Mesodermal cell (in vitro differentiated cells): ENCODE measurements at regions not wholly inside any gene's neighbourhood (a gene's known extent, or its start where the extent isn't known, plus 50 kb on each side); places are given as distances from the start of the nearest gene placed in this dataset.
"Not testable (repeated sequence)": the region's sequence is repeated elsewhere in the genome, so short reads cannot be mapped to it uniquely, and the experiment has no call there.

Source experiments
- H3K27ac ChIP-seq: 2 replicates; pipeline ENCODE4 v1.7.0; 2013; ENCODE audit warnings: mild to moderate bottlenecking, low read depth, low read length, moderate library complexity; ENCODE audit not compliant: severe bottlenecking
- H3K36me3 ChIP-seq: 2 replicates; pipeline ENCODE4 v1.7.1; 2013; ENCODE audit warnings: mild to moderate bottlenecking, low read length, moderate library complexity; ENCODE audit not compliant: control insufficient read depth, insufficient read depth
- H3K4me1 ChIP-seq: one replicate; pipeline ENCODE4 v1.7.1; 2013; ENCODE audit warnings: mild to moderate bottlenecking, low read length; ENCODE audit not compliant: insufficient read depth, control insufficient read depth, poor library complexity, severe bottlenecking
- H3K4me3 ChIP-seq: 2 replicates; pipeline ENCODE4 v1.7.0; 2013; ENCODE audit warnings: low read length, control low read depth, mild to moderate bottlenecking; ENCODE audit not compliant: insufficient read depth, poor library complexity, severe bottlenecking; ENCODE audit errors: extremely low read depth
- H3K9me3 ChIP-seq: 2 replicates; pipeline ENCODE4 v1.7.1; 2013; ENCODE audit warnings: mild to moderate bottlenecking, low read length, moderate library complexity; ENCODE audit not compliant: control insufficient read depth
- WGBS, 2 experiments: methylation state at CpG; one replicate each; pipeline ENCODE4 v1.1.5; 2013; ENCODE audit warnings: missing lambda C conversion rate in 2 of 2; ENCODE audit not compliant: insufficient coverage in 2 of 2; 5-methylcytosine and 5-hydroxymethylcytosine counted together

- no peak overlapping the region for H3K27ac ChIP-seq
- WGBS, 2 experiments = 91 to 94% methylated on average over 6 to 7 of the region's 13 CpGs
- no peak overlapping the region for H3K4me3 ChIP-seq
- no peaks in the 10 kb centered on the region for H3K9me3 ChIP-seq
- peaks cover 5% of the 10 kb centered on the region for H3K4me1 ChIP-seq
- no peaks in the 10 kb centered on the region for H3K36me3 ChIP-seq
Measured at GRCh38 chr3:177624528-177625495, 427.5 kb upstream of the TBL1XR1 start.

- Histone ChIP-seq H3K27ac (no peak overlapping the region), H3K4me3 (no peak overlapping the region), H3K9me3 (no peaks in the 10 kb centered on the region), H3K36me3 (no peaks in the 10 kb centered on the region), H3K4me1 (peaks cover 5% of the 10 kb centered on the region)
- 92% methylated on average over 2 of the region's 2 CpGs; no CpG with 5 or more reads in 1 of the 2 experiments for WGBS, 2 experiments
Measured at GRCh38 chr3:177626045-177626444, 428.8 kb upstream of the TBL1XR1 start.

GRCh38 chr3:177628095-177628719 lies 430.9 kb upstream of the TBL1XR1 start:
- not testable (repeated sequence) for H3K27ac ChIP-seq, H3K36me3 ChIP-seq, H3K4me3 ChIP-seq, H3K9me3 ChIP-seq, H3K4me1 ChIP-seq

- 100% methylated on average over 1 of the region's 3 CpGs; no CpG with 5 or more reads in 1 of the 2 experiments for WGBS, 2 experiments
- Histone ChIP-seq H3K9me3 (no peaks in the 10 kb centered on the region), H3K36me3 (no peaks in the 10 kb centered on the region)
Measured at GRCh38 chr3:177629276-177629675, 432.0 kb upstream of the TBL1XR1 start.

GRCh38 chr3:177633671-177634207 lies 436.5 kb upstream of the TBL1XR1 start:
- Histone ChIP-seq H3K4me3 (no peak overlapping the region), H3K9me3 (no peaks in the 10 kb centered on the region), H3K4me1 (peaks cover 5% of the 10 kb centered on the region), H3K27ac (no peak overlapping the region), H3K36me3 (no peaks in the 10 kb centered on the region)
- 100% methylated on average over 1 to 2 of the region's 5 CpGs for WGBS, 2 experiments

More at GRCh38 chr3:177629276-177629675, 432.0 kb upstream of the TBL1XR1 start:
- peaks cover 5% of the 10 kb centered on the region for H3K4me1 ChIP-seq
- no peak overlapping the region for H3K4me3 ChIP-seq
- no peak overlapping the region for H3K27ac ChIP-seq

GRCh38 chr3:177635601-177636106 lies 438.4 kb upstream of the TBL1XR1 start:
- 100% methylated on average over 2 of the region's 3 CpGs; no CpG with 5 or more reads in 1 of the 2 experiments for WGBS, 2 experiments
- H3K4me1 ChIP-seq, H3K9me3 ChIP-seq, H3K27ac ChIP-seq, H3K36me3 ChIP-seq, H3K4me3 ChIP-seq: not testable (repeated sequence)

- 82 to 84% methylated on average over 7 of the region's 8 CpGs for WGBS, 2 experiments
- H3K27ac ChIP-seq = no peak overlapping the region
- H3K36me3 ChIP-seq = no peaks in the 10 kb centered on the region
- H3K4me1 ChIP-seq = peaks cover 4% of the 10 kb centered on the region
- H3K4me3 ChIP-seq = no peak overlapping the region
- no peaks in the 10 kb centered on the region for H3K9me3 ChIP-seq
Measured at GRCh38 chr3:177640319-177640965, 443.2 kb upstream of the TBL1XR1 start.

- H3K36me3 ChIP-seq = no peaks in the 10 kb centered on the region
- H3K27ac ChIP-seq = no peak overlapping the region
- no peak overlapping the region for H3K4me3 ChIP-seq
- H3K9me3 ChIP-seq = no peaks in the 10 kb centered on the region
- peaks cover 4% of the 10 kb centered on the region for H3K4me1 ChIP-seq
- 100% methylated on average over 1 of the region's 1 CpG; no CpG with 5 or more reads in 1 of the 2 experiments for WGBS, 2 experiments
Measured at GRCh38 chr3:177641206-177641605, 443.9 kb upstream of the TBL1XR1 start.

GRCh38 chr3:177642042-177642803 lies 444.9 kb upstream of the TBL1XR1 start:
- H3K27ac ChIP-seq = no peak overlapping the region
- H3K36me3 ChIP-seq = no peaks in the 10 kb centered on the region
- H3K4me1 ChIP-seq = peaks cover 4% of the 10 kb centered on the region
- WGBS, 2 experiments = 67 to 77% methylated on average over 3 to 5 of the region's 8 CpGs
- no peaks in the 10 kb centered on the region for H3K9me3 ChIP-seq
- no peak overlapping the region for H3K4me3 ChIP-seq

- Histone ChIP-seq H3K36me3 (no peaks in the 10 kb centered on the region), H3K27ac (no peak overlapping the region), H3K4me3 (no peak overlapping the region), H3K9me3 (no peaks in the 10 kb centered on the region), H3K4me1 (peaks cover 4% of the 10 kb centered on the region)
- WGBS, 2 experiments = 94 to 100% methylated on average over 3 of the region's 3 CpGs
Measured at GRCh38 chr3:177642804-177643125, 445.5 kb upstream of the TBL1XR1 start.
